ENCODE measurements at regions not wholly inside any gene's neighbourhood (a gene's known extent, or its start where the extent isn't known, plus 50 kb on each side); places are given as distances from the start of the nearest gene placed in this dataset.

DNA sequence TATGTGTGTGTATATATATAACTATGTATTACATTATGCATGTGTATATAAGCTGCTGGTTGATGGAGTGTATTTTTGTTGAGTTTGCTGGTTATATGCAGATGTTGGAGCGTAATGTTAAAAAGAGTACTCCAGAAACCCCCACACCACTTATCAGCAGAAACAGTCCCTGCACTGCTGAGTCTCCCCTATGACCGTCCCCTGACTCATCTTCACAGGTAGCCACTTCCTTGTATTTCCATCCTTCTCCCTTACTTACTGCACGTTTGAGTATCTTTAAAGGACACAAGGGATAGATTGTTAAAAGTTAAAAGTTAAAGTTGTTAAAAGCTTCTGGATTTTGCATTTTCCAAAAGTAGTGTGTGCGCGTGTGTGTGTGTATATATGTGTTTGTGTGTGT is 853.9 kb upstream of the EEF2KMT start:
- DNase-seq (ENCODE audit: low read depth, low spot score) = no peak
- H3K36me3 ChIP-seq (ENCODE audit: insufficient read depth, insufficient read length, low read length) = no peaks in the 10 kb centered on the region
- no peak overlapping the region for H3K9ac ChIP-seq (ENCODE audit: insufficient read length, low read depth)
- no peaks in the 10 kb centered on the region for H3K9me3 ChIP-seq (ENCODE audit: insufficient read depth, low read length)
- H3K27me3 ChIP-seq (ENCODE audit: insufficient read depth, insufficient read length) = no peaks in the 10 kb centered on the region
- TF ChIP-seq YY1 (IDR thresholded peaks at IDR 0.05; ENCODE audit: insufficient read depth, insufficient read length) = no peak
- TF ChIP-seq SUZ12 (IDR thresholded peaks at IDR 0.05; ENCODE audit: extremely low read depth, insufficient read depth, insufficient read length) = no peak
- no peak for TF ChIP-seq ZNF274 (IDR thresholded peaks at IDR 0.05; ENCODE audit: low read depth, low read length)
- no peaks in the 10 kb centered on the region for H3K4me1 ChIP-seq (ENCODE audit: insufficient read depth, insufficient read length)
- H3K4me3 ChIP-seq (ENCODE audit: insufficient read length, low read depth) = no peak overlapping the region

DNA sequence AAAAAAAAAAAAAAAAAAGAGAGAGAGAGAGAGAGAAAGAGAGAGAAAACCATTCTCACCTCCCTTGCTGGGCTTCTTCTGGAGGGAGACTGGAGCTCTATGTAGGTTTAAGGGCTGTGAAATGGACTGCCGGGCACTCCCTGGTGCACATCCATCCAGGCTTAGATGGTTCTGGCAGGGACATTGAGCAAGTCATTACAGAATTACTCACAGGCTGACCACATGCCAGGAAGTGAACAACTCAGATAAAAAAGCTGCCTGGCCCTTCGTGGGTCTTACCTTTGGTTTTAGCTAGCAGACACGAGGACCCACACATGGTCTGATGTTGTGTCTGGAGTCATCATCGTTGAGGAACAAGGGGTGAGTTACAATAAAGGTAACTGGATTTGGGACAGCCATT is 847.4 kb upstream of the EEF2KMT start:
- DNase-seq (ENCODE audit: low read depth, low spot score) = no peak
- no peak for TF ChIP-seq ZNF274 (IDR thresholded peaks at IDR 0.05; ENCODE audit: low read depth, low read length)
- no peak for TF ChIP-seq YY1 (IDR thresholded peaks at IDR 0.05; ENCODE audit: insufficient read depth, insufficient read length)
- TF ChIP-seq SUZ12 (IDR thresholded peaks at IDR 0.05; ENCODE audit: extremely low read depth, insufficient read depth, insufficient read length) = no peak

DNA sequence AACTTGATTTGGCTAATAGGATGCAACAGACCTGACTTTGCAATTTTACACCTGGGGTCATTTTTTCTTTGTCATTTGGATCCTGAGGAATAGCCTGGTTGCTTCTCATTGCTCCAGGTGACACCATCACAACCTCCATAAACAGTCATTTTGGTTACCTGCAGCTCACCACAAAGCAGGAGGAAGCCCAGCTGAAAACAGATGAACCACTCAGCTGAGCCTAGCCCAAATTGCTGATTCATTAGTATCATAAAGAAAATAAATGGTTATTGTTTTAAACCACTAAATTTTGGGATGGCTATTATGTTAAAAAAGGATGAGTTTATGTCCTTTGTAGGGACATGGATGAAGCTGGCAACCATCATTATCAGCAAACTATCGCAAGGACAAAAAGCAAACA is 841.0 kb upstream of the EEF2KMT start:
- peaks cover 61% of the 10 kb centered on the region for H3K9me3 ChIP-seq (ENCODE audit: insufficient read depth, low read length)
- no peaks in the 10 kb centered on the region for H3K4me1 ChIP-seq (ENCODE audit: insufficient read depth, insufficient read length)
- no peak overlapping the region for H3K9ac ChIP-seq (ENCODE audit: insufficient read length, low read depth)
- H3K27me3 ChIP-seq (ENCODE audit: insufficient read depth, insufficient read length) = no peaks in the 10 kb centered on the region
- TF ChIP-seq YY1 (IDR thresholded peaks at IDR 0.05; ENCODE audit: insufficient read depth, insufficient read length) (no peak), ZNF274 (IDR thresholded peaks at IDR 0.05; ENCODE audit: low read depth, low read length) (no peak), SUZ12 (IDR thresholded peaks at IDR 0.05; ENCODE audit: extremely low read depth, insufficient read depth, insufficient read length) (no peak)
- DNase-seq (ENCODE audit: low read depth, low spot score) = no peak
- no peak overlapping the region for H3K4me3 ChIP-seq (ENCODE audit: insufficient read length, low read depth)
- no peaks in the 10 kb centered on the region for H3K36me3 ChIP-seq (ENCODE audit: insufficient read depth, insufficient read length, low read length)

More for the DNA sequence above, 847.4 kb upstream of the EEF2KMT start:
- no peaks in the 10 kb centered on the region for H3K4me1 ChIP-seq (ENCODE audit: insufficient read depth, insufficient read length)
- no peaks in the 10 kb centered on the region for H3K36me3 ChIP-seq (ENCODE audit: insufficient read depth, insufficient read length, low read length)
- H3K4me3 ChIP-seq (ENCODE audit: insufficient read length, low read depth) = no peak overlapping the region
- H3K9ac ChIP-seq (ENCODE audit: insufficient read length, low read depth) = no peak overlapping the region
- H3K27me3 ChIP-seq (ENCODE audit: insufficient read depth, insufficient read length) = no peaks in the 10 kb centered on the region
- peaks cover 13% of the 10 kb centered on the region for H3K9me3 ChIP-seq (ENCODE audit: insufficient read depth, low read length)

DNA sequence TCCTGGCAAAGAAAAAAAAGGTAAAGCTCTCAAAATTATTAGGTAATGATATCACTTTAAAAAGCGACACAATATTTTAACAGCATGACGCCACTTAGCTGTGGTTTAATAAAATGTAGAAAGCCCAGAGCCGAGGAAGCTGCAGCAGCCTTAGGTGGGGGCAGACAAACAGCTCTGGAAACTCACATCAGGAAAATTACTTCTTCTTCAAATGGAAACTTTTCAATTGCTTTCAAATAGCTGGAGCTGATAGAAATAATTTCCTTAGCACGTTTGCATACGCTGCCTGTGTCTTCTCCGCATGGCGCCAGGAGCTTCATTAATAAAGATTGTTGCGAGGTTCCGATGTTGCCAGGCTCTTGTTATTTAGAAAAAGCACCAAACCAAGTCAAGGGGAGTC is 835.3 kb upstream of the EEF2KMT start:
- Histone ChIP-seq H3K4me1 (ENCODE audit: insufficient read depth, insufficient read length) (no peaks in the 10 kb centered on the region), H3K27me3 (ENCODE audit: insufficient read depth, insufficient read length) (peaks cover 6% of the 10 kb centered on the region), H3K9ac (ENCODE audit: insufficient read length, low read depth) (no peak overlapping the region), H3K4me3 (ENCODE audit: insufficient read length, low read depth) (no peak overlapping the region), H3K36me3 (ENCODE audit: insufficient read depth, insufficient read length, low read length) (no peaks in the 10 kb centered on the region), H3K9me3 (ENCODE audit: insufficient read depth, low read length) (peaks cover 27% of the 10 kb centered on the region)
- TF ChIP-seq SUZ12 (IDR thresholded peaks at IDR 0.05; ENCODE audit: extremely low read depth, insufficient read depth, insufficient read length) = no peak
- no peak for DNase-seq (ENCODE audit: low read depth, low spot score)

DNA sequence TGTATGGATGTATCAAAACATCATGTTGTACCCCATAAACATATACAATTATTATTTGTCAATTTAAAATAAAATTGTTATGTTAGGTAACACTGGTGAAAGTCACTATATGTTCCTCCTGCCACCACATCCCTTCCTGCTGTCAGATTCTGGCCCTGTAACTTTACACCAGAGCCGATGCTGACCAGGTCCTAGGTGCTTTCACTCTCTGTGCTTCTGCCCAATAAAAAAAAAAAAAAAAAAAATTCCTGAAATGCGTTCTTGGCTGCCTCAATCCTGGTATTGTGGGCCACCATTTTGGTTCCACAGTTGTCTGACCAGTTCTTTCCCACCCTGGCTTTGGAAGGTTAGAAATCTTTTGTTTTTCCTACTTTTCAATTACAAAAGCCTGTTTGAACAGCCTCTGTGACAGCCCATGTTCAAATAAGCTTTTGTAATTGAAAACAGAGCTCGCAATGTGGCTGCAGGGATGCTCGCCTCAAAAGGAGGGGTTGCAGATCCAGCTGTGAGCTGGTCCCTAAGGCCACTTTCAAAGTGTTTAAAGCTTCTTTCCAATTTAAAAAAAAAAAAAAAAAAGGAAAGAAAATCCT is 831.0 kb upstream of the EEF2KMT start:
- Histone ChIP-seq H3K4me1 (ENCODE audit: insufficient read depth, insufficient read length) (no peaks in the 10 kb centered on the region), H3K36me3 (ENCODE audit: insufficient read depth, insufficient read length, low read length) (no peaks in the 10 kb centered on the region), H3K9ac (ENCODE audit: insufficient read length, low read depth) (no peak overlapping the region), H3K9me3 (ENCODE audit: insufficient read depth, low read length) (no peaks in the 10 kb centered on the region), H3K27me3 (ENCODE audit: insufficient read depth, insufficient read length) (peaks cover 19% of the 10 kb centered on the region), H3K4me3 (ENCODE audit: insufficient read length, low read depth) (no peak overlapping the region)
- TF ChIP-seq ZNF274 (IDR thresholded peaks at IDR 0.05; ENCODE audit: low read depth, low read length) (no peak), YY1 (IDR thresholded peaks at IDR 0.05; ENCODE audit: insufficient read depth, insufficient read length) (peak; percentile 62), SUZ12 (IDR thresholded peaks at IDR 0.05; ENCODE audit: extremely low read depth, insufficient read depth, insufficient read length) (no peak)
- DNase-seq (ENCODE audit: low read depth, low spot score) = peak; percentile 86

DNA sequence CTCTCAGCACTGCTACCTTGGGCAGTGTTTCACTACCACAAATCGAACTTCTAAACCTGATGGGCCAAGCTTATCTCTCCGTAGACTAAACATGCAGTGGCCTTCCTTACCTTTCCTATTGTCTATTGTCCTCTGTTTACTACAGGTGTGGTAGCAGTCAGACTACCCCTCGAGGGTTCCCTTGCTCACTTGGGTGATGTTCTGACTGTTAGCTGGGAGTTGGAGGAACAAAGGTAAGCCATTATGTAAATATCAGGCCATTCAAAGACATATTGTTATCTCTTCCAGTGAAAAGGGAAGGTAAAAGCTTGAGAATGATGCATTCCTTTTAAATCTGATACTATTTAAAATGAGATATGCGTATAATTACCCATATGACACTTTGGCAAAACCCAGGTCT is 828.3 kb upstream of the EEF2KMT start:
- Histone ChIP-seq H3K9me3 (ENCODE audit: insufficient read depth, low read length) (no peaks in the 10 kb centered on the region), H3K4me1 (ENCODE audit: insufficient read depth, insufficient read length) (no peaks in the 10 kb centered on the region), H3K36me3 (ENCODE audit: insufficient read depth, insufficient read length, low read length) (no peaks in the 10 kb centered on the region), H3K9ac (ENCODE audit: insufficient read length, low read depth) (no peak overlapping the region), H3K27me3 (ENCODE audit: insufficient read depth, insufficient read length) (peaks cover 12% of the 10 kb centered on the region), H3K4me3 (ENCODE audit: insufficient read length, low read depth) (no peak overlapping the region)
- DNase-seq (ENCODE audit: low read depth, low spot score) = peak; percentile 57
- no peak for TF ChIP-seq SUZ12 (IDR thresholded peaks at IDR 0.05; ENCODE audit: extremely low read depth, insufficient read depth, insufficient read length)
- TF ChIP-seq ZNF274 (IDR thresholded peaks at IDR 0.05; ENCODE audit: low read depth, low read length) = no peak
- TF ChIP-seq YY1 (IDR thresholded peaks at IDR 0.05; ENCODE audit: insufficient read depth, insufficient read length) = no peak

DNA sequence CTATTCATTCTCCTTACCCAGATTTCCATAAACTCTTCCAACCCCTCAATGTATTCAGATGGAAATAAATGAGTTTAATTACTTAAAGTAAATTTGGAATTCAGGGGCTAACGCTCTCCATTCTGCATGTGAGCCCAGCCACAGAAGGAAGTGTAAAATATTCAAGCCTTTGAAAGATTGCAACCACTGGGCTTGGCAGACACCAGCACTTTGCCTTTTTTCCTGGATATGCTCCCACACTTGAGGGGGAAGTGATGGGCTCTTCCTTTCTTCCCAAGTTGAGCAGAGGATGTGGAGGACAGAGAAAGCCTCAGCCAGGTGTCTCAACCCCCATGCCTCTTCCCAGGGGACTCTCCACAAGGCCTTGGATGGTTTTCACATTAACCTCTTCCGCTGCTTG is 825.1 kb upstream of the EEF2KMT start:
- Histone ChIP-seq H3K4me3 (ENCODE audit: insufficient read length, low read depth) (no peak overlapping the region), H3K9ac (ENCODE audit: insufficient read length, low read depth) (no peak overlapping the region)

More for the DNA sequence above, 825.1 kb upstream of the EEF2KMT start:
- no peak for TF ChIP-seq SUZ12 (IDR thresholded peaks at IDR 0.05; ENCODE audit: extremely low read depth, insufficient read depth, insufficient read length)
- TF ChIP-seq YY1 (IDR thresholded peaks at IDR 0.05; ENCODE audit: insufficient read depth, insufficient read length) = no peak
- TF ChIP-seq ZNF274 (IDR thresholded peaks at IDR 0.05; ENCODE audit: low read depth, low read length) = no peak
- H3K36me3 ChIP-seq (ENCODE audit: insufficient read depth, insufficient read length, low read length) = no peaks in the 10 kb centered on the region
- no peaks in the 10 kb centered on the region for H3K9me3 ChIP-seq (ENCODE audit: insufficient read depth, low read length)
- H3K4me1 ChIP-seq (ENCODE audit: insufficient read depth, insufficient read length) = no peaks in the 10 kb centered on the region
- DNase-seq (ENCODE audit: low read depth, low spot score) = no peak
- H3K27me3 ChIP-seq (ENCODE audit: insufficient read depth, insufficient read length) = peaks cover 12% of the 10 kb centered on the region
